Activated CD8-positive, alpha-beta memory T cell treated with anti-CD3 and anti-CD28 coated beads for 4 hours (primary cell): ENCODE measurements at regions not wholly inside any gene's neighbourhood (a gene's known extent, or its start where the extent isn't known, plus 50 kb on each side); places are given as distances from the start of the nearest gene placed in this dataset.
"Not testable (repeated sequence)": the region's sequence is repeated elsewhere in the genome, so short reads cannot be mapped to it uniquely, and the experiment has no call there.

Experiments used
- DNase-seq, 2 donors: peaks; one replicate each; pipeline ENCODE4 v3.0.0-alpha.2; 2020; ENCODE audit warnings: low read depth in 2 of 2

- DNase-seq = no peak
These were observed 121.7 kb upstream of the RUNX1 start for GRCh38 chr21:35170818-35171217.

- no peak for DNase-seq
These were observed 121.1 kb upstream of the RUNX1 start for GRCh38 chr21:35170244-35170643.

GRCh38 chr21:35169574-35169973 is 120.5 kb upstream of the RUNX1 start:
- no peak for DNase-seq

GRCh38 chr21:35168735-35169134 is 119.6 kb upstream of the RUNX1 start:
- DNase-seq = no peak

- DNase-seq = no peak
These were observed 115.9 kb upstream of the RUNX1 start for GRCh38 chr21:35164971-35165483.

GRCh38 chr21:35164380-35164779 is 115.3 kb upstream of the RUNX1 start:
- DNase-seq = no peak

- no peak for DNase-seq
These were observed 114.3 kb upstream of the RUNX1 start for GRCh38 chr21:35163411-35163810.

GRCh38 chr21:35162831-35163230 is 113.7 kb upstream of the RUNX1 start:
- DNase-seq = no peak

- no peak for DNase-seq
These were observed 110.8 kb upstream of the RUNX1 start for GRCh38 chr21:35159881-35160280.

GRCh38 chr21:35157374-35157773 is 108.3 kb upstream of the RUNX1 start:
- DNase-seq = not testable (repeated sequence)

- DNase-seq = no peak
These were observed 107.5 kb upstream of the RUNX1 start for GRCh38 chr21:35156293-35157278.

- DNase-seq = no peak
These were observed 105.7 kb upstream of the RUNX1 start for GRCh38 chr21:35154788-35155187.

GRCh38 chr21:35153671-35154070 is 104.6 kb upstream of the RUNX1 start:
- no peak for DNase-seq

- DNase-seq = no peak
These were observed 101.6 kb upstream of the RUNX1 start for GRCh38 chr21:35150562-35151226.

- DNase-seq = no peak
These were observed 100.6 kb upstream of the RUNX1 start for GRCh38 chr21:35149698-35150097.

- DNase-seq = no peak
These were observed 98.3 kb upstream of the RUNX1 start for GRCh38 chr21:35147439-35147838.

- no peak for DNase-seq
These were observed 96.6 kb upstream of the RUNX1 start for GRCh38 chr21:35145626-35146233.

GRCh38 chr21:35144978-35145377 is 95.9 kb upstream of the RUNX1 start:
- DNase-seq = no peak

GRCh38 chr21:35142036-35142815 is 93.1 kb upstream of the RUNX1 start:
- DNase-seq = no peak

GRCh38 chr21:35139382-35139715 is 90.2 kb upstream of the RUNX1 start:
- no peak for DNase-seq

GRCh38 chr21:35138665-35139381 is 89.7 kb upstream of the RUNX1 start:
- peak; percentile 49 to 70 for DNase-seq
